ENCODE measurements at regions not wholly inside any gene's neighbourhood (a gene's known extent, or its start where the extent isn't known, plus 50 kb on each side); places are given as distances from the start of the nearest gene placed in this dataset.

DNA sequence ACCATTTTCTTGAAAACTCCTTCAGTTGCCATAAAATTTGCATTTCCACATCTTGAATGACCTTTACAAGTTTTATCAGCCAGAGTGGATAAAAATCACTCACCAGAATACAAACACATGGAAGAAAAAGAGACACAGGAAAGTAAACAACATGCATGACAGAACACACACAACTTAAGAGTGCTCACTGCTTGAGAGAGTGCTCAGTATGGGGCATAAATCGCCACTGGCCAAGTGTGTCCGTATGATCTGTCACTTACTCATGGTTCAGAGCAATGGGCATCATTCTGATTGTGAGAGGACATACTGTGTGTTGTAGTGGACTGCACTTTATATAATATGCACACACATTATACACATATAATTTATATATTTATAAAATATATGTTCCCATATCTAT, 155.6 kb upstream of the NTRK2 start:
- no peaks in the 10 kb centered on the region for H3K27me3 ChIP-seq (ENCODE audit: control insufficient read depth in 1 of 2, insufficient read depth in 2 of 2, low read length in 2 of 2)
- no peaks in the 10 kb centered on the region for H3K36me3 ChIP-seq (ENCODE audit: insufficient read depth, low read length)
- Mint-ChIP-seq H3K4me1 (ENCODE audit: low read depth) (no peaks in the 10 kb centered on the region), H3K4me3 (no peak overlapping the region), H3K36me3 (ENCODE audit: low read depth) (no peaks in the 10 kb centered on the region), H3K27me3 (peaks cover 5% of the 10 kb centered on the region), H3K27ac (no peak overlapping the region), H3K9me3 (peaks cover 4% of the 10 kb centered on the region)
- intact Hi-C loops (cut with DNase I, micrococcal nuclease), result no loop called here
- H3K4me3 ChIP-seq (ENCODE audit: low read length), result no peak overlapping the region
- POLR2A ChIA-PET, result no interaction called here
- CTCF ChIA-PET, result no interaction called here
- H3K9me3 ChIP-seq (ENCODE audit: control insufficient read depth in 1 of 2, insufficient read depth in 1 of 2, low read length in 2 of 2), result peaks cover 0 to 3% of the 10 kb centered on the region in 2 experiments
- H3K4me1 ChIP-seq (ENCODE audit: insufficient read depth, low read length), result no peaks in the 10 kb centered on the region
- TF ChIP-seq, protein P1, sequence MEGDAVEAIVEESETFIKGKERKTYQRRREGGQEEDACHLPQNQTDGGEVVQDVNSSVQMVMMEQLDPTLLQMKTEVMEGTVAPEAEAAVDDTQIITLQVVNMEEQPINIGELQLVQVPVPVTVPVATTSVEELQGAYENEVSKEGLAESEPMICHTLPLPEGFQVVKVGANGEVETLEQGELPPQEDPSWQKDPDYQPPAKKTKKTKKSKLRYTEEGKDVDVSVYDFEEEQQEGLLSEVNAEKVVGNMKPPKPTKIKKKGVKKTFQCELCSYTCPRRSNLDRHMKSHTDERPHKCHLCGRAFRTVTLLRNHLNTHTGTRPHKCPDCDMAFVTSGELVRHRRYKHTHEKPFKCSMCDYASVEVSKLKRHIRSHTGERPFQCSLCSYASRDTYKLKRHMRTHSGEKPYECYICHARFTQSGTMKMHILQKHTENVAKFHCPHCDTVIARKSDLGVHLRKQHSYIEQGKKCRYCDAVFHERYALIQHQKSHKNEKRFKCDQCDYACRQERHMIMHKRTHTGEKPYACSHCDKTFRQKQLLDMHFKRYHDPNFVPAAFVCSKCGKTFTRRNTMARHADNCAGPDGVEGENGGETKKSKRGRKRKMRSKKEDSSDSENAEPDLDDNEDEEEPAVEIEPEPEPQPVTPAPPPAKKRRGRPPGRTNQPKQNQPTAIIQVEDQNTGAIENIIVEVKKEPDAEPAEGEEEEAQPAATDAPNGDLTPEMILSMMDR (IDR thresholded peaks at IDR 0.05), result no peak
- H3K27ac ChIP-seq (ENCODE audit: low read depth in 1 of 2, low read length in 2 of 2), result no peak overlapping the region
- DNase-seq (no peak), ATAC-seq (ENCODE audit: poor library complexity) (no peak)

DNA sequence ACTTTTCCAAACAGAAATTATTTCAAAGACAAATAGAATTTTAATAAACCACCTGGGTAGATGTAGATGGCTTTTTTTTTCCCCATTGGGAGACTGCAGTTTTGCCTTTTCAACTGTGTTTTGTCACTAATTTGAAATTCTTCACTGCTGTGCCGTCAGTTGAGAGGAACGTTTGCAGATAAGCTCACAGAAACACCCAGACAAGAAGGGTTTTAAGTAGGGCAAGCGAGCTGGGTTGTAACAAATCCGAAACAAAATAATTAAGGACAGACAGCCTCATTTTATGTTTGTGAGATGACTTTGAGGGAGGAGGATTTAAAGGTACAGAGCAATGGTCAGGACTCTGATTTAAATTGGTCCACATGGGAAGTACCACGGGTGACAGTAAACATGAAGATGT, 155.1 kb upstream of the NTRK2 start:
- H3K27me3 Mint-ChIP-seq, result peaks cover 5% of the 10 kb centered on the region

DNA sequence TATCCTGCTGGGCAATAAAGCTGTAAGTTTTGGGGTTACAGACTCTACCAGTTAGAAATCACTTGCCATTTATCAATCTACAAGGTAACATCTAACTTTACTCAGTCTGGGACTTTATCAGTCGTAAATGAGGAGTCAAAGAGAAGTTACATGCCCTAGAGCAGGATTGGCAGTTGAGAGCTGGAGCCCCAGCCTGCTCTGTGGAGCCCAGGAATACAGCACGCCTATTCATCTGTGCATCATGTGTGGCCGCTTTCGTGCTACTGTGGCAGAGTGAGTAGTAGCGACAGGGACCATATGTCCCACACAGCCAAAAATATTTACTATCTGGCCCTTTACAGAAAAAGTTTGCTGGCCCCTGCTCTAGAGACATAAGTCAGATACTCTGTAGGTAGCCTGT, 152.5 kb upstream of the NTRK2 start:
- ATAC-seq (ENCODE audit: poor library complexity), result no peak
- ChIA-PET POLR2A (no interaction called here), CTCF (no interaction called here)
- no peak overlapping the region for H3K27ac Mint-ChIP-seq
- H3K27me3 ChIP-seq (ENCODE audit: control insufficient read depth in 1 of 2, insufficient read depth in 2 of 2, low read length in 2 of 2), result no peaks in the 10 kb centered on the region
- TF ChIP-seq, protein P1 (IDR thresholded peaks at IDR 0.05), result no peak
- no peaks in the 10 kb centered on the region for H3K4me1 ChIP-seq (ENCODE audit: insufficient read depth, low read length)
- no peaks in the 10 kb centered on the region for H3K36me3 ChIP-seq (ENCODE audit: insufficient read depth, low read length)
- no peak for DNase-seq
- no peaks in the 10 kb centered on the region for H3K4me1 Mint-ChIP-seq (ENCODE audit: low read depth)
- H3K9me3 ChIP-seq (ENCODE audit: control insufficient read depth in 1 of 2, insufficient read depth in 1 of 2, low read length in 2 of 2), result peaks cover 0 to 3% of the 10 kb centered on the region in 2 experiments
- no peak overlapping the region for H3K27ac ChIP-seq (ENCODE audit: low read depth in 1 of 2, low read length in 2 of 2)
- H3K36me3 Mint-ChIP-seq (ENCODE audit: low read depth), result no peaks in the 10 kb centered on the region
- peaks cover 1% of the 10 kb centered on the region for H3K27me3 Mint-ChIP-seq
- intact Hi-C loops (cut with DNase I, micrococcal nuclease), result no loop called here
- H3K4me3 Mint-ChIP-seq, result no peak overlapping the region
- peaks cover under 1% of the 10 kb centered on the region for H3K9me3 Mint-ChIP-seq
- no peak overlapping the region for H3K4me3 ChIP-seq (ENCODE audit: low read length)

More for the DNA sequence above, 155.1 kb upstream of the NTRK2 start:
- Histone ChIP-seq H3K27me3 (ENCODE audit: control insufficient read depth in 1 of 2, insufficient read depth in 2 of 2, low read length in 2 of 2) (no peaks in the 10 kb centered on the region), H3K27ac (ENCODE audit: low read depth in 1 of 2, low read length in 2 of 2) (no peak overlapping the region), H3K4me3 (ENCODE audit: low read length) (no peak overlapping the region), H3K36me3 (ENCODE audit: insufficient read depth, low read length) (no peaks in the 10 kb centered on the region), H3K9me3 (ENCODE audit: control insufficient read depth in 1 of 2, insufficient read depth in 1 of 2, low read length in 2 of 2) (peaks cover 0 to 3% of the 10 kb centered on the region in 2 experiments), H3K4me1 (ENCODE audit: insufficient read depth, low read length) (no peaks in the 10 kb centered on the region)
- ChIA-PET CTCF (no interaction called here), POLR2A (no interaction called here)
- DNase-seq, result no peak
- peaks cover 4% of the 10 kb centered on the region for H3K9me3 Mint-ChIP-seq
- intact Hi-C loops (cut with DNase I, micrococcal nuclease), result no loop called here
- TF ChIP-seq, protein P1 (IDR thresholded peaks at IDR 0.05), result no peak
- H3K27ac Mint-ChIP-seq, result no peak overlapping the region
- H3K36me3 Mint-ChIP-seq (ENCODE audit: low read depth), result no peaks in the 10 kb centered on the region
- no peak overlapping the region for H3K4me3 Mint-ChIP-seq
- H3K4me1 Mint-ChIP-seq (ENCODE audit: low read depth), result no peaks in the 10 kb centered on the region
- no peak for ATAC-seq (ENCODE audit: poor library complexity)

All from CD4-positive, alpha-beta T cell (primary cell).